Gastrocnemius medialis (tissue), 4 donors: ENCODE measurements at regions not wholly inside any gene's neighbourhood (a gene's known extent, or its start where the extent isn't known, plus 50 kb on each side); places are given as distances from the start of the nearest gene placed in this dataset.

ENCODE experiments used
- ATAC-seq, 2 donors: fragments of 150-250 bp; one replicate each; pipeline ENCODE4 v1.9.1; 2016
- DNase-seq, 2 donors: peaks; one replicate each; pipeline ENCODE4 v3.0.0-alpha.2; 2019
- H3K27ac ChIP-seq, 4 donors: fragments of 200-600 bp; sonication (generic); 1 replicate in 1 of 4; 2 replicates in 3 of 4; pipeline ENCODE4 v1.5.1; 2016 to 2018; ENCODE audit warnings: mild to moderate bottlenecking in 2 of 4, moderate library complexity in 1 of 4
- H3K27me3 ChIP-seq, 3 donors: fragments of 200-600 bp; sonication (generic) in 2 of 3; 1 replicate in 1 of 3; 2 replicates in 2 of 3; pipeline versions ENCODE4 v1.5.1 to v1.6.0; 2016 to 2019; ENCODE audit warnings: mild to moderate bottlenecking in 1 of 3, moderate library complexity in 1 of 3
- H3K36me3 ChIP-seq, 2 donors: fragments of 200-600 bp; sonication (generic) in 1 of 2; one replicate each; pipeline ENCODE4 v1.5.1; 2017 to 2018
- H3K4me1 ChIP-seq, 2 donors: fragments of 200-600 bp; sonication (generic) in 1 of 2; one replicate each; pipeline ENCODE4 v1.5.1; 2016 to 2017; ENCODE audit warnings: mild to moderate bottlenecking in 2 of 2
- H3K4me3 ChIP-seq, 4 donors: fragments of 200-600 bp; sonication (generic) in 3 of 4; 1 replicate in 1 of 4; 2 replicates in 3 of 4; pipeline ENCODE4 v1.5.1; 2016 to 2019; ENCODE audit warnings: mild to moderate bottlenecking in 2 of 4
- H3K9me3 ChIP-seq, 3 donors: fragments of 200-600 bp; sonication (generic) in 2 of 3; 1 replicate in 1 of 3; 2 replicates in 2 of 3; pipeline ENCODE4 v1.5.1; 2016 to 2019
- POLR2A ChIP-seq, 2 donors: fragments of 450-650 bp; IDR thresholded peaks; one replicate each; pipeline ENCODE4 v1.6.1; 2017; ENCODE audit warnings: antibody characterized with exemption in 2 of 2, mild to moderate bottlenecking in 2 of 2, moderate library complexity in 2 of 2
- in situ Hi-C, 4 donors: fragments of 200-750 bp; cut with MboI; loops; one replicate each; pipeline versions ENCODE4 v1.15.0 to v1.8.0; 2017; ENCODE audit warnings: low sequenced_read_pairs in 4 of 4
- intact Hi-C: fragments of 100-400 bp; cut with DNase I; formaldehyde crosslinking; loops from one replicate; pipeline ENCODE4 v1.15.1; 2023; ENCODE audit warnings: low total_unique reads
- TF ChIP-seq, protein P1 (sequence below), 5 experiments: fragments of 450-650 bp in 3 of 5; fragments of 200-600 bp in 2 of 5; sonication (generic) in 2 of 5; IDR thresholded peaks in 4 of 5; conservative IDR thresholded peaks in 1 of 5; 1 replicate in 4 of 5; 2 replicates in 1 of 5; pipeline ENCODE4 v1.5.1; 2016 to 2019; ENCODE audit warnings: antibody characterized with exemption in 5 of 5, mild to moderate bottlenecking in 3 of 5, moderate library complexity in 3 of 5

DNA sequence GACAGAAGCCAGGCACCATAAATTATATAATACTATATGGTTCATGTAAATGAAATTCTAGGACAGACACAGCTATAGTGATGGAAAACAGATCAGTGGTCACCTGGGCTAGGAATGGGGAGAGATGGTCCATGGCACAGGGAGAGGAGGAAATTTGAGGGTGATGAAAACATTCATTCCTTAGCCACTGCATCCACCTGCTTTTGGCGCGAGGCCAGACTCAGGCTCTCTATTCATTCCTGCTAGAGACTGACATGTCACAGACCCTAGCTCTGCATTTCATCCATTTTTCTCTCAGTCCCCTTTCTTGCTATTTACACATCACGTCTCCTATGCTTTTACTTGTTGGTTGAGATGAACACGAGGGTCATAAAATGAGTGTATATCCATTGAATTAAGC is 628.3 kb upstream of the SLC10A2 start:
- intact Hi-C loops = no loop called here
- Histone ChIP-seq H3K27ac (no peak overlapping the region), H3K4me3 (no peak overlapping the region), H3K9me3 (no peaks in the 10 kb centered on the region), H3K27me3 (no peaks in the 10 kb centered on the region), H3K4me1 (no peaks in the 10 kb centered on the region), H3K36me3 (no peaks in the 10 kb centered on the region)
- ATAC-seq (no peak), DNase-seq (no peak)
- in situ Hi-C loops = no loop called here
- TF ChIP-seq, protein P1, sequence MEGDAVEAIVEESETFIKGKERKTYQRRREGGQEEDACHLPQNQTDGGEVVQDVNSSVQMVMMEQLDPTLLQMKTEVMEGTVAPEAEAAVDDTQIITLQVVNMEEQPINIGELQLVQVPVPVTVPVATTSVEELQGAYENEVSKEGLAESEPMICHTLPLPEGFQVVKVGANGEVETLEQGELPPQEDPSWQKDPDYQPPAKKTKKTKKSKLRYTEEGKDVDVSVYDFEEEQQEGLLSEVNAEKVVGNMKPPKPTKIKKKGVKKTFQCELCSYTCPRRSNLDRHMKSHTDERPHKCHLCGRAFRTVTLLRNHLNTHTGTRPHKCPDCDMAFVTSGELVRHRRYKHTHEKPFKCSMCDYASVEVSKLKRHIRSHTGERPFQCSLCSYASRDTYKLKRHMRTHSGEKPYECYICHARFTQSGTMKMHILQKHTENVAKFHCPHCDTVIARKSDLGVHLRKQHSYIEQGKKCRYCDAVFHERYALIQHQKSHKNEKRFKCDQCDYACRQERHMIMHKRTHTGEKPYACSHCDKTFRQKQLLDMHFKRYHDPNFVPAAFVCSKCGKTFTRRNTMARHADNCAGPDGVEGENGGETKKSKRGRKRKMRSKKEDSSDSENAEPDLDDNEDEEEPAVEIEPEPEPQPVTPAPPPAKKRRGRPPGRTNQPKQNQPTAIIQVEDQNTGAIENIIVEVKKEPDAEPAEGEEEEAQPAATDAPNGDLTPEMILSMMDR (IDR thresholded peaks at IDR 0.05 in 4 of 5, conservative IDR thresholded peaks at IDR 0.05 in 1 of 5) = no peak
- no peak for TF ChIP-seq POLR2A (IDR thresholded peaks at IDR 0.05)

DNA sequence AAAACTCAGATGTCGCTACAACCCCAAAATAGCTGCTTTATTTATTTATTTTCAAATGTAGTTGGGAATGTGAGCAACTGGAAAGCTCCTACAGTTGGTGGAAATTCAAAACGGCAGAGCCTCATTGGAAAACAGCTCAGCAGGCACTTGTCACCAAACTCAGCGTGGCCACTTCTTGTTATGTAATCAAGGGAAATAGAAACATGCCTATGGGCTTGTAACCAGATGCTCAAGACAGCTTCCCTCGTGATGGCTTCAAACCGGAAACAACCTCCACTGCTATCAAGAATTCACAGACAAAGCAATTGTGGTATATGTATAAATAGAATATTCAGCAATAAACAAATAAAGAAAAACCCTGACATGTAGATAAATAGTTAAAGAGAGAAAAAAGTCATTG is 627.8 kb upstream of the SLC10A2 start:
- in situ Hi-C loops (no loop called here), intact Hi-C loops (no loop called here)

DNA sequence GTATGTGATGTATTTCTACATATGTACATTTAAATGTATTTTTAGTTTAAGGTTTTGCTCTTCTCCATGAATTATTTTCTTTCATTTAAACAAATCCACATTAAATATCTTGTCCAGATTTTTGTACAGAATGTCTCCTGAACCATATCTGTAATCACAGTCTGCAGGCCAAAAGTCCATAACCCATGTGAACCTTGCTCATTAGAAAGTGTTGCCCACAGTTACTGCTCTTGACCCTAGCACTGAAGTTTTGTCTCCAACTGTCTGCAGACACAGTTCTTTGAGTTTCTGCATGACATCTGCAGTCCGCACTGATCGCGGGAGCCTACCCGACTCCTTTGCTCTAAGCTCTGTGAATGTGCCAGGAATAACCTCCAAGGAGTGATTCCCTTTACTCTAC is 626.2 kb upstream of the SLC10A2 start:
- DNase-seq = no peak
- intact Hi-C loops (no loop called here), in situ Hi-C loops (no loop called here)
- ATAC-seq = no peak
- no peaks in the 10 kb centered on the region for H3K36me3 ChIP-seq
- H3K9me3 ChIP-seq = no peaks in the 10 kb centered on the region
- TF ChIP-seq, protein P1 (IDR thresholded peaks at IDR 0.05 in 4 of 5, conservative IDR thresholded peaks at IDR 0.05 in 1 of 5) = no peak
- no peak for TF ChIP-seq POLR2A (IDR thresholded peaks at IDR 0.05)
- H3K4me1 ChIP-seq = no peaks in the 10 kb centered on the region
- no peak overlapping the region for H3K4me3 ChIP-seq
- no peak overlapping the region for H3K27ac ChIP-seq
- no peaks in the 10 kb centered on the region for H3K27me3 ChIP-seq

More for the DNA sequence above, 627.8 kb upstream of the SLC10A2 start:
- Histone ChIP-seq H3K27me3 (no peaks in the 10 kb centered on the region), H3K4me1 (no peaks in the 10 kb centered on the region), H3K4me3 (no peak overlapping the region), H3K27ac (no peak overlapping the region), H3K36me3 (no peaks in the 10 kb centered on the region), H3K9me3 (no peaks in the 10 kb centered on the region)
- no peak for ATAC-seq
- TF ChIP-seq POLR2A (IDR thresholded peaks at IDR 0.05) = no peak
- TF ChIP-seq, protein P1 (IDR thresholded peaks at IDR 0.05 in 4 of 5, conservative IDR thresholded peaks at IDR 0.05 in 1 of 5) = no peak
- no peak for DNase-seq

DNA sequence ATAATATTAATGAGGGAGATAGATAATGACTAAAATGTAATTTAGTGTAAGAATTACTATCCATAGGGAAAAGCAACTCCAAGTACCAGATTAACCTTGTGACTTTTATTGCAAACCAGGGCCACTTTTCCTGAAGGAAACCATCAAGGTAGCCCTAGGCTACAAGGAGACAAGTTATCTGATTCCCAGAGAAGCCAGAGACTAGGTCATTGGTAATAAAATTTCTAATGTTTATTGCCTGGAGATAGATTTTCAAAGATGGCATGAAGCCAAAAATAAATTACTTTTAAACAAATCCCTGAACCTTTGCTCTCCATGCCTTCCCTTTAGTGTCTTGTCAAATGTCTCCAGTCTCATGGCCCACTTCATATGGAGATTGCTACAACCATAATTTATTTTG is 610.1 kb upstream of the SLC10A2 start:
- Histone ChIP-seq H3K4me1 (no peaks in the 10 kb centered on the region), H3K27ac (no peak overlapping the region), H3K4me3 (no peak overlapping the region), H3K9me3 (no peaks in the 10 kb centered on the region), H3K27me3 (no peaks in the 10 kb centered on the region), H3K36me3 (no peaks in the 10 kb centered on the region)
- in situ Hi-C loops (no loop called here), intact Hi-C loops (no loop called here)
- TF ChIP-seq, protein P1 (IDR thresholded peaks at IDR 0.05 in 4 of 5, conservative IDR thresholded peaks at IDR 0.05 in 1 of 5) = no peak
- TF ChIP-seq POLR2A (IDR thresholded peaks at IDR 0.05) = no peak
- ATAC-seq = no peak
- DNase-seq = no peak

DNA sequence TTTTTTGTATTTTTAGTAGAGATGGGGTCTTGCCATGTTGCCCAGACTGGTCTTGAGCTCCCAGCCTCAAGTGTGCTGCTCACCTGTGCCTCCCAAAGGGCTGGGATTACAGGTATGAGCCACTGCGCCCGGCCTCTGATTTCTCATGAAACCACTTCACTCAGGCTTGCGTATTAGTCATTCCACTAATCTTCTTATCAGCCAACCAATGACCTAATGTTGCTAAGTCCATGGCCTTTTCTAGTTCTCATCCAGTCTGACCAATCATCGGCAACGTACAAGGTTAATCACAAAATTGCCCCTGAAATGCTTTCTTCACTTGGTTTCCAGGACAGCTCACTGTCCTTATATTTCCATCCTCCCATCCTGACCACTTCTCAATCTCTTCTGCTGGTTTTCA is 605.3 kb upstream of the SLC10A2 start:
- Histone ChIP-seq H3K27me3 (no peaks in the 10 kb centered on the region), H3K27ac (no peak overlapping the region), H3K4me1 (no peaks in the 10 kb centered on the region), H3K36me3 (no peaks in the 10 kb centered on the region), H3K9me3 (no peaks in the 10 kb centered on the region), H3K4me3 (no peak overlapping the region)
- no peak for DNase-seq
- intact Hi-C loops = no loop called here
- TF ChIP-seq, protein P1 (IDR thresholded peaks at IDR 0.05 in 4 of 5, conservative IDR thresholded peaks at IDR 0.05 in 1 of 5) = no peak
- no peak for TF ChIP-seq POLR2A (IDR thresholded peaks at IDR 0.05)
- in situ Hi-C loops = no loop called here
- ATAC-seq = no peak
